ENCODE measurements at regions not wholly inside any gene's neighbourhood (a gene's known extent, or its start where the extent isn't known, plus 50 kb on each side); places are given as distances from the start of the nearest gene placed in this dataset.

- TF ChIP-seq, protein P1, sequence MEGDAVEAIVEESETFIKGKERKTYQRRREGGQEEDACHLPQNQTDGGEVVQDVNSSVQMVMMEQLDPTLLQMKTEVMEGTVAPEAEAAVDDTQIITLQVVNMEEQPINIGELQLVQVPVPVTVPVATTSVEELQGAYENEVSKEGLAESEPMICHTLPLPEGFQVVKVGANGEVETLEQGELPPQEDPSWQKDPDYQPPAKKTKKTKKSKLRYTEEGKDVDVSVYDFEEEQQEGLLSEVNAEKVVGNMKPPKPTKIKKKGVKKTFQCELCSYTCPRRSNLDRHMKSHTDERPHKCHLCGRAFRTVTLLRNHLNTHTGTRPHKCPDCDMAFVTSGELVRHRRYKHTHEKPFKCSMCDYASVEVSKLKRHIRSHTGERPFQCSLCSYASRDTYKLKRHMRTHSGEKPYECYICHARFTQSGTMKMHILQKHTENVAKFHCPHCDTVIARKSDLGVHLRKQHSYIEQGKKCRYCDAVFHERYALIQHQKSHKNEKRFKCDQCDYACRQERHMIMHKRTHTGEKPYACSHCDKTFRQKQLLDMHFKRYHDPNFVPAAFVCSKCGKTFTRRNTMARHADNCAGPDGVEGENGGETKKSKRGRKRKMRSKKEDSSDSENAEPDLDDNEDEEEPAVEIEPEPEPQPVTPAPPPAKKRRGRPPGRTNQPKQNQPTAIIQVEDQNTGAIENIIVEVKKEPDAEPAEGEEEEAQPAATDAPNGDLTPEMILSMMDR (conservative IDR thresholded peaks at IDR 0.05; ENCODE audit: low read depth in 2 of 2) = no peak
- TF ChIP-seq NANOG (IDR thresholded peaks at IDR 0.05; ENCODE audit: borderline replicate concordance) (no peak), EZH2 (IDR thresholded peaks at IDR 0.05; ENCODE audit: low read depth, unreplicated experiment) (no peak), POLR2AphosphoS5 (IDR thresholded peaks at IDR 0.05; ENCODE audit: low read depth) (no peak), EZH2phosphoT487 (IDR thresholded peaks at IDR 0.05; ENCODE audit: unreplicated experiment) (no peak), REST (IDR thresholded peaks at IDR 0.05; ENCODE audit: unreplicated experiment) (no peak)
These were observed 209.1 kb upstream of the VWC2 start for GRCh38 chr7:49564379-49564714.

All from GM23338 (cell line).